ENCODE measurements at regions not wholly inside any gene's neighbourhood (a gene's known extent, or its start where the extent isn't known, plus 50 kb on each side); places are given as distances from the start of the nearest gene placed in this dataset.

DNA sequence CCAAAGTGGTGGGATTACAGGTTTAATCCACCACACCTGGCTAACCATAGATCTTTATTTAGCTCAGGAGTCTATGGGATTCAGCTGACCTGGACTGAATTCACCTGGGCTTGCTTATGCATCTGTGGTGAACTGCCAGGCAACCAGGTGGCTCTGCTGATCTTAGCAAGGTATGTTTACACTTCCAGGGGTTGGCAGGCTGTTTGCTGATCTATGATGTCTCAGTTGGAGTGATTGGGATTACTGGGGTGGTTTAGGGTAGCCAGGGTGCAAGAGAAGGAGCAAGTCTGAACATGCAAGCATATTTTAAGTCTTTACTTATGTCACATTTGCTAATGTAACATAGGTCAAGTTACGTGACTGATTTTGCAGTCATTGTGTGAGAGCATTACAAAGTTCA is 63.6 kb upstream of the JAK2 start:
- DNase-seq (ENCODE audit: low spot score), result no peak

DNA sequence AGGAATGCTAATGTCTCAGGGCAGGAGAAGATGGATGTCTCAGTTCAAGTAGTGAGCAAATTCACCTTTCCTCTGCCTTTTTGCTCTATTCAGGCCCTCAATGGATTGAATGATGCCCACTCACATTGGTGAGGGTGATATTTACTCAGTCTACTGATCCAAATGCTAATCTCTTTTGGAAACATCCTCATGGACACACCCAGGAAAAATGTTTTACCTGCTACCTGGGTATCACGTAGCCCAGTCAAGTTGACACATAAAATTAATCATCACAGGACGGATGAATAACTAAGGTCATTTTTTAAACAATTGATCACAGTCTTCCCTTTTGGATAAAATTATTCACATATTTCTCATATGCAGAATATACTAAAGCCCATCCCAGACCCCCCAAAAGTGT is 63.0 kb upstream of the JAK2 start:
- no peak for DNase-seq (ENCODE audit: low spot score)

DNA sequence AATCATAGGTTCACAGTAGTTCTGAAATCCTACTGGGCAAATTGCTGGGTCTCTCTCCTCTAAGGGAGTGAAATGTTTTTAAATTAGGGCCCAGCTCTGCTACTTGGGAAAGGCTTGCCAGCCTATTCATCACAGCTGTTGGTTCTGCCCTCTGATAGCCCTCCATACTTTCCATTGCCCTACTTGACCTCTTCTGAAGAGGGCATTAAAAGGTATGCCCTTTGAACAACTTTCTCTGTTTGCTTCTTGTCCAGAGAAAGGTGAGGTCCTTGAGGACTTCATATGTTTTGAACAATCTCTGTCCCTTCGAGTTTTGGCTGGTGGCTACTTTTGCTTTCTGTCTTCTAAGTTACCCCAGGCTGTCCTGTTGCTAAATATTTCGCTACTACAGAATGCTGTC is 62.3 kb upstream of the JAK2 start:
- DNase-seq (ENCODE audit: low spot score), result peak; percentile 19

DNA sequence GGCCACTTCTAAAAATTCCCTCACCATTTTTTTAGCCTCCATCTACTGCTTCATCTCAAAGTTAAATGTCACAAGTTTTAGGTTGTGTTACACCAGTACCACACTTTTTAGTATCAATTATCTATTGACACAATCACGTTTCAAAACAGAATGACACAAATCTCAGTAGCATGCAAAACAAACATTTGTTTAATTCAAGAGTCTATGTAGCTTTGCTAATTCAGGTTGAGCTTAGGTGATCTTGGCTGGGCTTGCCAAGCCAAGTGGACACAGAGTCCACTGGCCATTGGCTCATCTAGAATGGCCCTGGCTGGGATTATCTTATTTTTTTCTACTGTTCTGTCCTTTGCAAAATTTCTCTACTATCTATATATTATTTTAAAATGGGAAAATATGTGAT is 61.9 kb upstream of the JAK2 start:
- DNase-seq (ENCODE audit: low spot score), result no peak

DNA sequence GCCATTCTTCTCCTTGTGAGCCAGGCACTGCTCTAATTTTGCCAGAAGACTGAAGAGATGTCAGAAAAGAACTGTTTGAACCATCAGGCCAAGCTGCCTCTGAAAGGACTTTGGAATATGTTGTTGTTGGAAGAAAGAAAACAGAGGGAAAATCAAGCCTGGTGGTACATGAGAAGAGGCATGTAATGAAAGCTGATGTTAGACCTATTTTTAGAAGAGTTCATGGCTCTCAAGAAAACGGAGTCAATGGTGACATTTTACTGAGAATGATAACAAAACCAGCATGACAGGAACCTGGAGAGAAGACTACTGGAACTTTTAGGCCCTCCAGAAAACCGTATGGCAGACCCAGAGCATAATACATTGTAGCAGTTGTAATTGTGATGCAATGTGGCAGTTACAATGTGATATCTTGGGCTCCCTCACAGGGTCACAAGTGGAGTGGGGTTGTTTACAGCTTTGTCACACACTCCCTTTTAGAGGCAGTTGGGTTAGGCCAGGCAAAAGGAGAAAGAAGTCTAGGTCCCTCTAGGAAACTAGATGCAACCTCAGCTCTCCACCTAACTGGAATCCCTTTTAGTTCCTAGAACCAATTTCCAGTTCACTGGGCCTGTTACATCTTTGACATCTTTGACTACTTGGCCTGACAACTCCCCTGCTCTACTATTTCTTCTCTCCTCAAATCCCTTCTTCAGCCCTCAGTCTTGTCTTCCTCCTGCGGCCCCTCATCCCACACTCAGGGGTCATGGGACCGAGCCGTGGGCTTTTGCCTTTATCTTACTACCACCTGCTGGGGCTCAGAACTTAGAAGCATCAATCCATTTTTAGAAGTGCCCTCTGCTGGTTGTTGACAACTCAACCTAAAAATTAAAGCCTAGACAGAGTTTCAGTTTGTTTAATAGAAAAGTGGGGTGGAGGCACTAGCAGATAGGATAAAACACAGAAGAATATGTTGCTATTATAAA is 61.2 kb upstream of the JAK2 start:
- DNase-seq (ENCODE audit: low spot score), result peak; percentile 84

DNA sequence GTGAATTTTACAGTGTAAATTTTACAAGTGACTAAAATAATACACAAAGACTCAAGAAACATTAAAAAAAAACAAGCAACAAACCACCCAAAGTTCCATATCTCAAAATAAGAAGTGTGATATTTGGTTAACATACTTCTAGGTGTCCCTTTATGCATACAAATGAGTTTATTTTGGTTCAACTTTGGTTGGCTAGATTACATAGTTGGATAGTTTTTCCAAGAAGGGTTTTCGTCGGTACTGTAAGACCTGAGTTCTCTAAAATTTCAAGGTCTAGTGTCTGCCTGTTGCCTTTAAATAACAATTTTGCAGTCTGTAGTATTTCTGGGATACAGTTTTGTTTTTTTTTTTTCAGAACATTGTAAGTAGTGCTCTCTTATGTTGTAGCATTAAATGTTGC is 58.8 kb upstream of the JAK2 start:
- DNase-seq (ENCODE audit: low spot score), result no peak

DNA sequence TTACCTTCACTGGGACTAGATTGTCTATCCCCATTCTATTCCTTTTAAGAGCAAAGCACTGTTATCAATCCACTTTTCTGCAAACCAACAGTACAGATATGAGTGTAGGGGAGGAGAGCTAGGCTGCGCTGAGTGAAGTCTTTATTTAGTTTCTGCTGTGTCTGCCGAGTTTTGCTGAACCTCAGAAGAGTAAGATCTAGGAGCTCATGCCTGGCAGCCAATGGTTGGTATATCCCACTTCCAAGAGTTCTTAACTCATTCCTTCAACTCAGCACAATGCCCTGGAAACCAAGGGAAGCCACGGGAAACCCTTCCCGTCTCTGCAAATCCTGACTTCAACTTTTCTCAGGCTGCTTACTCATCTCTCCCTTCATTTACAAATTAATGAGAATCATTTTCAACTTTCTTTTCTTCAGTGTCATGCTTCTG is 58.0 kb upstream of the JAK2 start:
- peak; percentile 26 for DNase-seq (ENCODE audit: low spot score)

DNA sequence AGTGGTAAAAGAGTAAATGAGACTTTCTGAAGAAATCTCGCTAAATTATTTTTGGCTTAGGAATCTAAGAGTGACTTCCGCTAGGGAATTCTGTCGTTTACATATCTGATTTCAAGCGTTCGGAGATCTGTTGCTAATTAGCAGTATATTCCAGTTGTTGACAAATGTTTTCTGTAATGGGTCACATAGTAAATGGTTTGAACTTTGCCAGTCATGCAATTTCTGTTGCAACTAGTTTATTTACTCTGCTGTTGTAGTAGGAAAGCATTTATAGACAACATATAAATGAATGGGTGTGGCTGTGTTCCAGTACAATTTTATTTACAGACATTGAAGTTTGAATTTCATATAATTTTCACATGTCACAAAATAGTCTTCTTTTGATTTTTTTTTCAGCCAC is 57.4 kb upstream of the JAK2 start:
- DNase-seq (ENCODE audit: low spot score), result no peak

DNA sequence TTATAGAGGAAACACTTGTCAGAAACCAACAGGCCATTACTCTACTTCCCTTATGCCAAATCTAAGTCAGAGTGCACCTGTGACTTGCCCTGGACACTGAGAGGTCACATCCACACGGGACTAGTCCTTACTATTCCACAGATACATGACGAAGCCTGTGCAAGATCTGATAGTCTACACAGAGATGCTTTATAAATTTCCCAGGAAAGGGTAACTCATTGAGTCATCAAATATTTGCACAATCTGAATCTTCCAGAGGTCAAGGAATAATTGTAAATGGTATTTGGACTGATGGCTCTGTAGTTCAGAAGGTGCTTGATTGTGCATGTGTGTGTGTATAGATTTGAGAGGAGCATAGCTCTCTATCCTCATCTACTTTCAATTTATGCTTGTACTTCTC is 55.2 kb upstream of the JAK2 start:
- DNase-seq (ENCODE audit: low spot score), result no peak

DNA sequence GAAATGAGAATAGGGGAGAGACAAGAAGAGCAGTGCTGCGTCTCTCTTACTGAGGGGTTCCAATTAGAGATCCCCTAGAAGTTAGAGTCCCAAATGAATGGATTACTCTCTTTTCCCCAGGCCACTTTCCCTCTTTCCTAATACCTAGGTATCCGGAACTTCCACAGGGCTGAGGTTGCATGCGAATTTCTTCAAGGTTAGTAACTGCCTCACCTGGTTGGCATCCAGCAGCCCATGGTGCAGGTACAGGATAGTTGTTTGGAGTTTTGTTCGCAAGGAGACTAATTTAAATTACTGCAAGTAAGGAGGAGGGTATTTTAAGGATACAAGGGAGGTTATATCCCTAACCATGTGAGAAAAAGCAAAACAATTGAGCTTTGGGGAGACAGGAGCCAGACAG is 52.4 kb upstream of the JAK2 start:
- DNase-seq (ENCODE audit: low spot score), result no peak

DNA sequence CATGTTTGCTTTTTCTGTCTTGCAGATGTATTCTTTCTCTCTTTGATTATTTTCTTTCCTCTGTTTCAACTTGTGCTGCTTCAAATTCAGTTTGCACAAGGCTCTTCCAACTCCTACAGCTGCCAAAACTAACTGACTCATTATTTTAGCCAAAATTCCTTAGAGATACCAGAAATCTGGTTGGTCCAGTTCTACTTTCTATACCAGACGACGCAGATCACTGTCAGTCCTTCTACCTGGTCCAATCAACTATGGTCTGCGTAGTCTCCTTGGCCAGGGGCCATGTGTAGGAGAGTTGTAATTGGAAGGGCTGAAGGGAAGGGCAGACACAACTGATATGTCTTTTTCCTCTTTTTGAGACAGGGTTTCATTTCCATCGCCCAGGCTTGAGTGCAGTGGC is 51.9 kb upstream of the JAK2 start:
- DNase-seq (ENCODE audit: low spot score), result no peak

DNA sequence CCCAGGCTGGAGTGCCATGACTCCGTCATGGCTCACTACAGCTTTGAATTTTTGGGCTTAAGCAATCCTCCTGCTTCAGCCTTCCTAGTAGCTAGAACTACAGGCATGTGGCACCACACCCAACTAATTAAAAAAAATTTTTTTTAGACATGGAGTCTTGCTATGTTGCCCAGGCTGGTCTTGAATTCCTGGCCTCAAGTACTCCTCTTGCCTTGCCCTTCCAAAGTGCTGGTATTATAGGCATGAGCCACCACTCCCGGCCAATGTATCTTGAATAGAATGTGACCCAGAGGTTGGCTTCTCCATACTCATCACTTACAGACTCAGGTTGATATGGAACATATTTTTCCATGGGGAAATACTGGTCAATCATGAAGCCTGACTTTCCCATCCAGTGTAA is 51.2 kb upstream of the JAK2 start:
- no peak for DNase-seq (ENCODE audit: low spot score)

DNA sequence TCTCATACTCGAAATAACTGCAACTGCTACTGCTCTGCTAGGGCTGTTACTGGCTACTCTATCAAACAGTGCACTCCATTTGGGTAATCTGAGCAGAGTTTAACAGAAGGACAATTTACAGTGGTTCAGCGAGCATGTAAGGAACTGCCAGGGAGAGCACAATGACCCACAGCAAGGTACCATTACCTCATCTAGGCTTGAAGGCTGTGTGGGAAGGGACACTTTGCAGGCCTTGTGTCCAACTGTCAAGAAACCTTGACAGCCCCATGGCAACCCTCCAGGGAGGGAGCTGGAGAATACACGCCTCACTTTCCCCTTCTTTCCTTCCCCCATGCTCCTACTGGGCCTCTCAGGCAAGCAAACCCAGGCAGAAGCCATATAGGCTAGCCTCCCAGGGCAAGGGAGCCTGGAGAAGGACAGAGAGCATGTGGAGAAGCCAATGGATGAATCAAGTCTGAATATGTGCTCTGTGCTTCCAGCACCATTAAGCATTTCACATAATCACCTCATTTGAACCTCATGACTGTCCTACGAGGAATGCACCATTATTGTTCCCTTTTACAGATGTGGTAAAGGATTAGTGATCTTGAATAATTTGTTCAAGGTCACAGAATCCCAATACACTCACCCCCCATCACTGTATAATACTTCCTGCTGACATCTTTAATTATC is 49.9 kb upstream of the JAK2 start:
- DNase-seq (ENCODE audit: low spot score), result no peak
